GM13977 (cell line): ENCODE measurements at regions not wholly inside any gene's neighbourhood (a gene's known extent, or its start where the extent isn't known, plus 50 kb on each side); places are given as distances from the start of the nearest gene placed in this dataset.
A peak's percentile ranks its signal among the peaks of the same experiment; 100 is the strongest.

Experiments
- DNase-seq: peaks from one replicate; pipeline ENCODE4 v3.0.0; 2012; ENCODE audit warnings: low spot score
- CTCF ChIP-seq: IDR thresholded peaks from 2 replicates; pipeline ENCODE4 v1.5.1; 2012; ENCODE audit warnings: mild to moderate bottlenecking, control low read depth; ENCODE audit not compliant: insufficient read depth; ENCODE audit errors: extremely low read depth, missing control alignments
- in situ Hi-C: fragments of 300-500 bp; cut with MboI; formaldehyde crosslinking; loops from one replicate; pipeline ENCODE4 v1.12.0; 2022; ENCODE audit warnings: low sequenced_read_pairs, low pct_unique_long_range_greater_than_20kb, mixed read lengths, inconsistent platforms; ENCODE audit not compliant: unreplicated experiment

DNA sequence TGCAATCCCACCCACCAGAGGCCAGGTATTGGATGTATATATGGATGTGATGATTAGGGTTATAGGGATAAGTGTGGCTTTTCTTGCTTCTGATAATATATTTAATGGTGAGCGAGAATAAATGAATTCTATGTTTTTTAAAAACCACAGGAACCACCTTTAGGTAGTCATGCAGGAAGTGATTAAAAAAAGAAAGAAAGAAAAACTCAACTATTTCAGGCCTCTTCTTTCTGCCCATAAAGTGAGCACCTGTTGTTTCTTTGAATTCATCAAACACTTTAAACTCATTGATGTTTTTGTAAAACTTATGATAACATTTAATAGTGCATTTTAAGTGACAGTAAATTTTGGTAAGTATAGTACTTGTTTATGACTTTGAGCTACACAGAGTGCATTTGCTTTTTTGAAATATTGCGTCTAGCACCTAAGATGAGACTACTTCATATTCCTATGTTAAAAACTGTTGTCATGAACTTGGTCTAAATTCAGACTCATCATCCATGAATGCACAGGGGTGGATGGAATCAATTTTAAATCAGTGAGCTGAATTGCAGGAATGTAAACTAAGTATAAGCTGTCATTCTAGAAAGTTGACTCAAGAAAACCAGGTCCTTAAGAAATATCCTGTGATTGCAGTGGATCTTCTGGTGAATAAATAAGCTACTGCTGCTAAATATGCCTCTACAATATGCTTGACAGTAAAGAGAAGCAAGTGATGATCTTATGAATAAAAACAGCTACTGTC, 764.4 kb upstream of the NECTIN3 start:
- in situ Hi-C loops, result no loop called here

GRCh38 chr3:110311541-110311940, 760.1 kb upstream of the NECTIN3 start:
- no peak for TF ChIP-seq CTCF
- in situ Hi-C loops, result no loop called here
- no peak for DNase-seq

More for the DNA sequence above, 764.4 kb upstream of the NECTIN3 start:
- DNase-seq, result no peak
- TF ChIP-seq CTCF, result no peak

DNA sequence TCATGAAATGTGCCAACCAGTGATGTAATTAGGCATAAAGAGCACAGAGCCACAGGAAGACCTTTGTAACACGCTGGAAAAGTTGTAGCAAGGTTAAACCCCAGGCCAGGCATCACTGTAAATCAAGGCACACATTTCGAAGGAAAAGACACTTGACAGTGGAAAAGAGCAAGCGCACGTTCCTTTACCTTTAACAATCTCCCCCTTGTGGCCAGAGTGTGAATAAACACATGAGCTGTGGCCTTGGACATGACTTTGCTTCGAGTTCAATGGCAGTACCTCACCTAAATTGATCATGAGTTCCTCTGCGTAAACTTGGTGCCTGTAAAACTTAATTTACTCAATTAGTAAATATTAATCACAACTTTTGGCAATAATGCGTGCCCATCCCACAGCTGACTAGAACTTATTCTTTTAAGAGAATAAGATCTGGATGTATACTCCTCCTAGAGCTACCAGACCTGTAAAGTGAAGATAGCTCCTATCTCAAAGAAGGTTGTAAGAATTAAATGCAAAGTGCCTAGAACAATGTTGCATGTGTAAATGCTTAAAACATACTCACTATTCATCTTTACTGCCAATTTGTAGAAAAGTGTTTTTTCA, 757.0 kb upstream of the NECTIN3 start:
- TF ChIP-seq CTCF, result peak; percentile 83
- in situ Hi-C loops, result no loop called here
- DNase-seq, result peak; percentile 33

DNA sequence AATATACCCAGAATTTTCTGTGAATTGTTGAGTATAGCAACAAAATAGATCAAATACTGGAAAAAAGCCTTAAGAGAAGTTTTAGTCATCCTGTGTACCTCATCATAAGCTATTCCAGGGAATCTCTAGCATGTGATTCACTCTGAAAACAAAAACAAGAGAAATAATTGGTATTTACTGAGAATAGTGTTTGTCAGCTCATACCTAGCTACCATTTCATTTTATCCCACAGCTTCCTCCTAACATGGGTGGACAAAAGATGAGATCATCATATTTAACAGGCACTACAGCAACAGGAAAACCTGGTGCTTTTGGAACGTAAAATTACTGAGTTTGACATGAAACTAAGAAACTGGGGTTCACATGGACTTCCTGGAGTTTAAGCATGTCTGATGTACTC, 753.5 kb upstream of the NECTIN3 start:
- in situ Hi-C loops, result no loop called here

DNA sequence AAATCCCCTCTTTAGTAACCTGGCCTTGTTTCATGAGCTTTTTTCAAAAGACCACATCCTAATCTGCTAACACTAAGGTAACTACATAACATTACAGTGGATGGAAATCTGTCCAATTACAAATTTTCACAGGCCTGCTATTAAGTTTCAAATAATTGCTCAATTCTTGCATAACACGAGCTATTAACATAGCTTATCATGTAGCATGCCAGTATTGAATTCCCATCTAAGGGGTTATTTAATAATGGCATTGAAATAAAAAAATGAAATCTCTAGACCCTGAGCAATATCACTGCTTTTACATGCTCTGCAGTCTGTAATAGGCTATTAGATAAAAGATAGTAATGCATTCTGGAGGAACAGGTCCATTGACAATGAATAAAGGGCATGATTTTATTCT, 748.3 kb upstream of the NECTIN3 start:
- no peak for DNase-seq
- in situ Hi-C loops, result no loop called here
- TF ChIP-seq CTCF, result no peak

More for the DNA sequence above, 753.5 kb upstream of the NECTIN3 start:
- DNase-seq, result no peak
- TF ChIP-seq CTCF, result no peak

- in situ Hi-C loops, result no loop called here
- DNase-seq, result no peak
- no peak for TF ChIP-seq CTCF
These were observed 747.4 kb upstream of the NECTIN3 start for GRCh38 chr3:110324171-110324705.
